MM.1S (cell line): ENCODE measurements at regions not wholly inside any gene's neighbourhood (a gene's known extent, or its start where the extent isn't known, plus 50 kb on each side); places are given as distances from the start of the nearest gene placed in this dataset.

Source experiments
- DNase-seq: peaks from one replicate; pipeline ENCODE4 v3.0.0-alpha.2; 2015
- H2AFZ ChIP-seq: fragments of 300-600 bp; sonication (generic); 2 replicates; pipeline ENCODE4 v1.6.0; 2016; ENCODE audit warnings: antibody characterized with exemption, low read length
- H3F3A ChIP-seq: fragments of 300-600 bp; sonication (generic); 2 replicates; pipeline ENCODE4 v1.6.1; 2016; ENCODE audit warnings: mild to moderate bottlenecking, antibody characterized with exemption, low read length, moderate library complexity, mixed read lengths; ENCODE audit not compliant: insufficient read depth
- H3K27ac ChIP-seq: fragments of 300-600 bp; sonication (generic); 2 replicates; pipeline ENCODE4 v1.5.1; 2016; ENCODE audit warnings: mild to moderate bottlenecking, low read length
- H3K27me3 ChIP-seq: fragments of 300-600 bp; sonication (generic); replicated peaks from 2 replicates; pipeline ENCODE4 v1.6.0; 2016; ENCODE audit warnings: low read length; ENCODE audit not compliant: insufficient read depth
- H3K36me3 ChIP-seq: fragments of 300-600 bp; sonication (generic); replicated peaks from 2 replicates; pipeline ENCODE4 v1.6.1; 2016; ENCODE audit warnings: mild to moderate bottlenecking, low read length, mixed read lengths; ENCODE audit not compliant: insufficient read depth
- H3K4me1 ChIP-seq: fragments of 300-600 bp; sonication (generic); 2 replicates; pipeline ENCODE4 v1.6.1; 2016; ENCODE audit warnings: low read length, mixed read lengths
- H3K4me2 ChIP-seq: fragments of 300-600 bp; sonication (generic); 2 replicates; pipeline ENCODE4 v1.6.0; 2016; ENCODE audit warnings: low read depth, low read length
- H3K4me3 ChIP-seq: fragments of 300-600 bp; sonication (generic); 2 replicates; pipeline ENCODE4 v1.5.1; 2016; ENCODE audit warnings: low read length, mixed read lengths
- H3K79me2 ChIP-seq: fragments of 300-600 bp; sonication (generic); 2 replicates; pipeline ENCODE4 v1.6.1; 2016; ENCODE audit warnings: mixed run types, low read length, mixed read lengths
- H3K9ac ChIP-seq: fragments of 300-600 bp; sonication (generic); 2 replicates; pipeline ENCODE4 v1.6.1; 2016; ENCODE audit warnings: low read length, mixed read lengths
- H3K9me2 ChIP-seq: fragments of 300-600 bp; sonication (generic); replicated peaks from 2 replicates; pipeline ENCODE4 v1.6.1; 2016; ENCODE audit warnings: mild to moderate bottlenecking, low read length, mixed read lengths; ENCODE audit not compliant: insufficient read depth
- H3K9me3 ChIP-seq: fragments of 300-600 bp; sonication (generic); replicated peaks from 2 replicates; pipeline ENCODE4 v1.6.1; 2016; ENCODE audit warnings: mild to moderate bottlenecking, low read length, mixed read lengths; ENCODE audit not compliant: insufficient read depth
- H4K20me1 ChIP-seq: fragments of 300-600 bp; sonication (generic); 2 replicates; pipeline ENCODE4 v1.6.1; 2016; ENCODE audit warnings: mild to moderate bottlenecking, low read length, moderate library complexity, mixed read lengths; ENCODE audit not compliant: insufficient read depth
- CTCF ChIP-seq: fragments of 300-600 bp; sonication (generic); IDR thresholded peaks from 2 replicates; pipeline ENCODE4 v1.5.1; 2016; ENCODE audit warnings: antibody characterized with exemption, low read length, mixed read lengths
- EZH2 ChIP-seq: fragments of 300-600 bp; sonication (generic); optimal IDR thresholded peaks from 2 replicates; pipeline ENCODE3; 2017; ENCODE audit warnings: low read depth, mild to moderate bottlenecking, antibody characterized with exemption, low read length, mixed read lengths
- EZH2phosphoT487 ChIP-seq: fragments of 300-600 bp; sonication (generic); IDR thresholded peaks from 2 replicates; pipeline ENCODE4 v1.6.1; 2018; ENCODE audit warnings: antibody characterized with exemption, low read length

DNA sequence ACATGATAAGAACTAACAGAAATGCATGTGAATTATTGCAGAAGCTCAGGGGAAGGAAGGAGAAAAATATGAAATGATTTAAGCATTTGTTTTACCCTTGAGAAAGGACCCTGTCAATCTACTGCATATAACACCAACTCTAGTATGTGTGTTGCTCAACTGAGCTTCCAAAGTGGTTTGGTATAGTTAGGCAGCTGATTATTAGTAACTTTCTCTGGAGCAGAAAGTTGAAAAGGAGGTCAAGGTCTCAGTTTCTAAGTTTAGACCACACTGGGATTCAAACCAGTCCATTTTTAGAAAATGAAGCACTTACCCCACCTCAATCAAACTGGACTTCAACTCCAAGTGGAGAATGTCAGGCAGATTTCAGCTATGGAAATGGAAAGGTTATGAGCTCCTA, 123.3 kb upstream of the CDC42EP3 start:
- H3K9ac ChIP-seq = no peak overlapping the region
- no peak for DNase-seq
- no peaks in the 10 kb centered on the region for H3K9me3 ChIP-seq
- no peaks in the 10 kb centered on the region for H3F3A ChIP-seq
- no peaks in the 10 kb centered on the region for H3K9me2 ChIP-seq
- H3K79me2 ChIP-seq = no peaks in the 10 kb centered on the region
- H4K20me1 ChIP-seq = no peaks in the 10 kb centered on the region
- H3K4me1 ChIP-seq = no peaks in the 10 kb centered on the region
- no peaks in the 10 kb centered on the region for H3K27me3 ChIP-seq
- no peak overlapping the region for H3K27ac ChIP-seq
- TF ChIP-seq EZH2phosphoT487 (no peak), EZH2 (no peak), CTCF (no peak)
- H2AFZ ChIP-seq = no peak overlapping the region
- H3K4me3 ChIP-seq = no peak overlapping the region
- H3K4me2 ChIP-seq = no peak overlapping the region
- H3K36me3 ChIP-seq = no peaks in the 10 kb centered on the region

GRCh38 chr2:37795456-37795855, 124.0 kb upstream of the CDC42EP3 start:
- TF ChIP-seq EZH2phosphoT487 (no peak), EZH2 (no peak), CTCF (no peak)
- Histone ChIP-seq H4K20me1 (no peaks in the 10 kb centered on the region), H3K4me2 (no peak overlapping the region), H3K79me2 (no peaks in the 10 kb centered on the region), H2AFZ (no peak overlapping the region), H3K9ac (no peak overlapping the region), H3K9me2 (no peaks in the 10 kb centered on the region), H3K4me3 (no peak overlapping the region), H3F3A (no peaks in the 10 kb centered on the region), H3K9me3 (no peaks in the 10 kb centered on the region), H3K36me3 (no peaks in the 10 kb centered on the region), H3K27me3 (no peaks in the 10 kb centered on the region), H3K4me1 (no peaks in the 10 kb centered on the region), H3K27ac (no peak overlapping the region)
- no peak for DNase-seq

GRCh38 chr2:37795938-37796337, 124.5 kb upstream of the CDC42EP3 start:
- H3K9me2 ChIP-seq = no peaks in the 10 kb centered on the region
- H3K9ac ChIP-seq = no peak overlapping the region
- H4K20me1 ChIP-seq = no peaks in the 10 kb centered on the region
- TF ChIP-seq EZH2 (no peak), CTCF (no peak), EZH2phosphoT487 (no peak)
- H3K36me3 ChIP-seq = no peaks in the 10 kb centered on the region
- H3K79me2 ChIP-seq = no peaks in the 10 kb centered on the region
- no peak for DNase-seq
- H3F3A ChIP-seq = no peaks in the 10 kb centered on the region
- H3K27ac ChIP-seq = no peak overlapping the region
- no peak overlapping the region for H3K4me2 ChIP-seq
- H3K9me3 ChIP-seq = no peaks in the 10 kb centered on the region
- no peaks in the 10 kb centered on the region for H3K27me3 ChIP-seq
- H2AFZ ChIP-seq = no peak overlapping the region
- no peak overlapping the region for H3K4me3 ChIP-seq
- no peaks in the 10 kb centered on the region for H3K4me1 ChIP-seq

GRCh38 chr2:37796481-37796880, 125.0 kb upstream of the CDC42EP3 start:
- no peaks in the 10 kb centered on the region for H3F3A ChIP-seq
- TF ChIP-seq CTCF = no peak
- no peak for TF ChIP-seq EZH2
- TF ChIP-seq EZH2phosphoT487 = no peak
- no peaks in the 10 kb centered on the region for H3K9me3 ChIP-seq
- H3K4me2 ChIP-seq = no peak overlapping the region
- no peak overlapping the region for H3K9ac ChIP-seq
- H3K9me2 ChIP-seq = no peaks in the 10 kb centered on the region
- no peaks in the 10 kb centered on the region for H3K4me1 ChIP-seq
- no peaks in the 10 kb centered on the region for H4K20me1 ChIP-seq
- H3K27me3 ChIP-seq = no peaks in the 10 kb centered on the region
- H3K79me2 ChIP-seq = no peaks in the 10 kb centered on the region
- no peaks in the 10 kb centered on the region for H3K36me3 ChIP-seq
- H3K27ac ChIP-seq = no peak overlapping the region
- no peak for DNase-seq
- no peak overlapping the region for H2AFZ ChIP-seq
- H3K4me3 ChIP-seq = no peak overlapping the region
